ENCODE measurements at regions not wholly inside any gene's neighbourhood (a gene's known extent, or its start where the extent isn't known, plus 50 kb on each side); places are given as distances from the start of the nearest gene placed in this dataset.

- DNase-seq (ENCODE audit: insufficient read length, low spot score): no peak
- FAIRE-seq: no peak
These were observed 241.1 kb downstream of the NPHP4 start for GRCh38 chr1:5751163-5751540.

GRCh38 chr1:5750186-5751162, 241.8 kb downstream of the NPHP4 start:
- DNase-seq (ENCODE audit: insufficient read length, low spot score) (no peak), FAIRE-seq (no peak)

- FAIRE-seq (no peak), DNase-seq (ENCODE audit: insufficient read length, low spot score) (no peak)
These were observed 243.7 kb downstream of the NPHP4 start for GRCh38 chr1:5748286-5749225.

- FAIRE-seq: no peak
- no peak for DNase-seq (ENCODE audit: insufficient read length, low spot score)
These were observed 244.6 kb downstream of the NPHP4 start for GRCh38 chr1:5747426-5748285.

- DNase-seq (ENCODE audit: insufficient read length, low spot score) (no peak), FAIRE-seq (no peak)
These were observed 245.4 kb downstream of the NPHP4 start for GRCh38 chr1:5746611-5747425.

GRCh38 chr1:5745800-5746610, 246.2 kb downstream of the NPHP4 start:
- DNase-seq (ENCODE audit: insufficient read length, low spot score) (peak; percentile 81), FAIRE-seq (peak; percentile 47)

GRCh38 chr1:5744911-5745799, 247.1 kb downstream of the NPHP4 start:
- no peak for DNase-seq (ENCODE audit: insufficient read length, low spot score)

GRCh38 chr1:5744341-5744740, 247.9 kb downstream of the NPHP4 start:
- DNase-seq (ENCODE audit: insufficient read length, low spot score) (no peak), FAIRE-seq (no peak)

More at GRCh38 chr1:5744911-5745799, 247.1 kb downstream of the NPHP4 start:
- FAIRE-seq: no peak

GRCh38 chr1:5743435-5744095, 248.7 kb downstream of the NPHP4 start:
- FAIRE-seq: no peak

GRCh38 chr1:5742801-5743200, 249.4 kb downstream of the NPHP4 start:
- DNase-seq (ENCODE audit: insufficient read length, low spot score) (no peak), FAIRE-seq (no peak)

More at GRCh38 chr1:5743435-5744095, 248.7 kb downstream of the NPHP4 start:
- no peak for DNase-seq (ENCODE audit: insufficient read length, low spot score)

GRCh38 chr1:5742032-5742431, 250.2 kb downstream of the NPHP4 start:
- DNase-seq (ENCODE audit: insufficient read length, low spot score) (no peak), FAIRE-seq (no peak)

GRCh38 chr1:5740865-5741860, 251.1 kb downstream of the NPHP4 start:
- FAIRE-seq (no peak), DNase-seq (ENCODE audit: insufficient read length, low spot score) (no peak)

- FAIRE-seq: no peak
These were observed 251.8 kb downstream of the NPHP4 start for GRCh38 chr1:5740450-5740849.

GRCh38 chr1:5739561-5740078, 252.6 kb downstream of the NPHP4 start:
- no peak for DNase-seq (ENCODE audit: insufficient read length, low spot score)
- no peak for FAIRE-seq

More at GRCh38 chr1:5740450-5740849, 251.8 kb downstream of the NPHP4 start:
- no peak for DNase-seq (ENCODE audit: insufficient read length, low spot score)

GRCh38 chr1:5738911-5739462, 253.2 kb downstream of the NPHP4 start:
- FAIRE-seq (no peak), DNase-seq (ENCODE audit: insufficient read length, low spot score) (no peak)

All from GM19239 (cell line).